AG09319 (cell line): ENCODE measurements at regions not wholly inside any gene's neighbourhood (a gene's known extent, or its start where the extent isn't known, plus 50 kb on each side); places are given as distances from the start of the nearest gene placed in this dataset.

Source experiments
- DNase-seq: peaks from one replicate; pipeline ENCODE4 v3.0.0-alpha.2; 2010; ENCODE audit warnings: low read depth; ENCODE audit errors: extremely low read depth
- CTCF ChIP-seq: IDR thresholded peaks from 2 replicates; pipeline ENCODE4 v1.5.1; 2011; ENCODE audit warnings: low read depth, mild to moderate bottlenecking, inconsistent platforms, low read length, moderate library complexity

- DNase-seq: no peak
- TF ChIP-seq CTCF: no peak
Observed at GRCh38 chr6:168959696-168960095, 293.9 kb downstream of the THBS2 start.

- peak; percentile 96 for TF ChIP-seq CTCF
- peak; percentile 66 for DNase-seq
Observed at GRCh38 chr6:168956884-168957730, 296.5 kb downstream of the THBS2 start.

GRCh38 chr6:168956141-168956838 lies 297.4 kb downstream of the THBS2 start:
- DNase-seq: no peak
- no peak for TF ChIP-seq CTCF

GRCh38 chr6:168953461-168953860 lies 300.2 kb downstream of the THBS2 start:
- no peak for DNase-seq
- TF ChIP-seq CTCF: no peak

- no peak for DNase-seq
- TF ChIP-seq CTCF: no peak
Observed at GRCh38 chr6:168951217-168951616, 302.4 kb downstream of the THBS2 start.

GRCh38 chr6:168950858-168951214 lies 302.8 kb downstream of the THBS2 start:
- no peak for DNase-seq
- no peak for TF ChIP-seq CTCF
